Natural killer cell (primary cell): ENCODE measurements at regions not wholly inside any gene's neighbourhood (a gene's known extent, or its start where the extent isn't known, plus 50 kb on each side); places are given as distances from the start of the nearest gene placed in this dataset.

ENCODE experiments used
- ATAC-seq, 3 donors: fragments of 150-1000 bp in 2 of 3; fragments of 200-7000 bp in 1 of 3; cut with Tn5 transposase; 1 replicate in 1 of 3; 2 replicates in 2 of 3; pipeline ENCODE4 v1.10.0; 2021; ENCODE audit warnings: mild to moderate bottlenecking in 2 of 3, moderate library complexity in 2 of 3
- DNase-seq, 2 donors: peaks; one replicate each; pipeline versions ENCODE4 v3.0.0 to v3.0.0-alpha.2; 2013 to 2021; ENCODE audit warnings: mixed read lengths in 1 of 2
- H3K27ac ChIP-seq: one replicate; pipeline ENCODE4 v1.5.1; 2013; ENCODE audit warnings: mild to moderate bottlenecking, low read length
- H3K27me3 ChIP-seq: one replicate; pipeline ENCODE4 v1.6.1; 2013; ENCODE audit warnings: low read length; ENCODE audit not compliant: control insufficient read depth, insufficient read depth
- H3K36me3 ChIP-seq: one replicate; pipeline ENCODE4 v1.6.1; 2013; ENCODE audit warnings: low read length; ENCODE audit not compliant: control insufficient read depth, insufficient read depth
- H3K4me1 ChIP-seq: one replicate; pipeline ENCODE4 v1.6.1; 2013; ENCODE audit warnings: low read length; ENCODE audit not compliant: control insufficient read depth, insufficient read depth
- H3K4me3 ChIP-seq: one replicate; pipeline ENCODE4 v1.5.1; 2013; ENCODE audit warnings: low read length
- H3K9me3 ChIP-seq: one replicate; pipeline ENCODE4 v1.6.1; 2013; ENCODE audit warnings: low read length; ENCODE audit not compliant: control insufficient read depth, insufficient read depth
- H3K27ac Mint-ChIP-seq, 2 donors: one replicate each; pipeline ENCODE4 v1.8.0; 2022; ENCODE audit warnings: mild to moderate bottlenecking in 2 of 2, mixed read lengths in 2 of 2, moderate library complexity in 1 of 2
- H3K27me3 Mint-ChIP-seq, 2 donors: one replicate each; pipeline ENCODE4 v1.8.0; 2022; ENCODE audit warnings: low read depth in 2 of 2, mixed read lengths in 2 of 2
- H3K36me3 Mint-ChIP-seq: one replicate; pipeline ENCODE4 v1.8.0; 2022; ENCODE audit warnings: mixed read lengths
- H3K4me1 Mint-ChIP-seq, 2 donors: one replicate each; pipeline ENCODE4 v1.8.0; 2022; ENCODE audit warnings: mixed read lengths in 2 of 2
- H3K4me3 Mint-ChIP-seq: one replicate; pipeline ENCODE4 v1.8.0; 2022; ENCODE audit warnings: mild to moderate bottlenecking, moderate library complexity, mixed read lengths
- H3K9me3 Mint-ChIP-seq, 2 donors: one replicate each; pipeline ENCODE4 v1.8.0; 2022; ENCODE audit warnings: mixed read lengths in 2 of 2
- WGBS: methylation state at CpG from one replicate; pipeline ENCODE4 v1.1.7; 2013; ENCODE audit warnings: missing lambda C conversion rate; ENCODE audit not compliant: insufficient coverage; 5-methylcytosine and 5-hydroxymethylcytosine counted together
- intact Hi-C: fragments of 100-400 bp; cut with micrococcal nuclease; formaldehyde crosslinking; loops from one replicate; pipeline ENCODE4 v1.14.2; 2022
- TF ChIP-seq, protein P1 (sequence below): fragments of 200-600 bp; IDR thresholded peaks from one replicate; pipeline ENCODE4 v1.8.0; 2022; ENCODE audit warnings: antibody characterized with exemption

DNA sequence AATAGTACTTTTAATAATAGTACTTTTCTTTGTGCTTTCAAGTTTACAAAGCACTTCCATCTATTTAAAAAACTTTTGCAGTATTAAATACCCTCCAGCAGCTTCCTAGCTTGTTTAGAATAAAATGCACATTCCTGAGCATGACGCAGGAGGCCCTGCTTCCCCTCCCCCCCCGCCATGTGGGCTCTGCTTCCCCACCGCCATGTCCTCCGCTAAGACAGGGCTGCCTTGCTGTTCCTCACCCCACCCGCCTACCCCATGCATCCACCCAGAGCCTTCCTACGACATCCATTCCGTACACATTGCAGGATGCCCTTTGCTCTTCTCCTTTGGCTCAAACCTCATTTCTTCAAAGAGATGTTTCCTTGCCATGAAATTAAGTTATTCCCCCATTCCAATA lies 205.9 kb upstream of the MSX2 start:
- Histone ChIP-seq H3K27me3 (no peaks in the 10 kb centered on the region), H3K36me3 (no peaks in the 10 kb centered on the region), H3K4me1 (no peaks in the 10 kb centered on the region), H3K9me3 (no peaks in the 10 kb centered on the region), H3K27ac (no peak overlapping the region), H3K4me3 (no peak overlapping the region)
- H3K4me3 Mint-ChIP-seq: no peak overlapping the region
- H3K9me3 Mint-ChIP-seq: peaks cover 8 to 9% of the 10 kb centered on the region in 2 donors
- no peak for DNase-seq
- TF ChIP-seq, protein P1, sequence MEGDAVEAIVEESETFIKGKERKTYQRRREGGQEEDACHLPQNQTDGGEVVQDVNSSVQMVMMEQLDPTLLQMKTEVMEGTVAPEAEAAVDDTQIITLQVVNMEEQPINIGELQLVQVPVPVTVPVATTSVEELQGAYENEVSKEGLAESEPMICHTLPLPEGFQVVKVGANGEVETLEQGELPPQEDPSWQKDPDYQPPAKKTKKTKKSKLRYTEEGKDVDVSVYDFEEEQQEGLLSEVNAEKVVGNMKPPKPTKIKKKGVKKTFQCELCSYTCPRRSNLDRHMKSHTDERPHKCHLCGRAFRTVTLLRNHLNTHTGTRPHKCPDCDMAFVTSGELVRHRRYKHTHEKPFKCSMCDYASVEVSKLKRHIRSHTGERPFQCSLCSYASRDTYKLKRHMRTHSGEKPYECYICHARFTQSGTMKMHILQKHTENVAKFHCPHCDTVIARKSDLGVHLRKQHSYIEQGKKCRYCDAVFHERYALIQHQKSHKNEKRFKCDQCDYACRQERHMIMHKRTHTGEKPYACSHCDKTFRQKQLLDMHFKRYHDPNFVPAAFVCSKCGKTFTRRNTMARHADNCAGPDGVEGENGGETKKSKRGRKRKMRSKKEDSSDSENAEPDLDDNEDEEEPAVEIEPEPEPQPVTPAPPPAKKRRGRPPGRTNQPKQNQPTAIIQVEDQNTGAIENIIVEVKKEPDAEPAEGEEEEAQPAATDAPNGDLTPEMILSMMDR: no peak
- intact Hi-C loops: no loop called here
- peaks cover 0 to 6% of the 10 kb centered on the region in 2 donors for H3K27me3 Mint-ChIP-seq
- 92% methylated on average over 7 of the region's 7 CpGs for WGBS
- H3K4me1 Mint-ChIP-seq: no peaks in the 10 kb centered on the region
- ATAC-seq: no peak
- no peaks in the 10 kb centered on the region for H3K36me3 Mint-ChIP-seq
- H3K27ac Mint-ChIP-seq: no peak overlapping the region

DNA sequence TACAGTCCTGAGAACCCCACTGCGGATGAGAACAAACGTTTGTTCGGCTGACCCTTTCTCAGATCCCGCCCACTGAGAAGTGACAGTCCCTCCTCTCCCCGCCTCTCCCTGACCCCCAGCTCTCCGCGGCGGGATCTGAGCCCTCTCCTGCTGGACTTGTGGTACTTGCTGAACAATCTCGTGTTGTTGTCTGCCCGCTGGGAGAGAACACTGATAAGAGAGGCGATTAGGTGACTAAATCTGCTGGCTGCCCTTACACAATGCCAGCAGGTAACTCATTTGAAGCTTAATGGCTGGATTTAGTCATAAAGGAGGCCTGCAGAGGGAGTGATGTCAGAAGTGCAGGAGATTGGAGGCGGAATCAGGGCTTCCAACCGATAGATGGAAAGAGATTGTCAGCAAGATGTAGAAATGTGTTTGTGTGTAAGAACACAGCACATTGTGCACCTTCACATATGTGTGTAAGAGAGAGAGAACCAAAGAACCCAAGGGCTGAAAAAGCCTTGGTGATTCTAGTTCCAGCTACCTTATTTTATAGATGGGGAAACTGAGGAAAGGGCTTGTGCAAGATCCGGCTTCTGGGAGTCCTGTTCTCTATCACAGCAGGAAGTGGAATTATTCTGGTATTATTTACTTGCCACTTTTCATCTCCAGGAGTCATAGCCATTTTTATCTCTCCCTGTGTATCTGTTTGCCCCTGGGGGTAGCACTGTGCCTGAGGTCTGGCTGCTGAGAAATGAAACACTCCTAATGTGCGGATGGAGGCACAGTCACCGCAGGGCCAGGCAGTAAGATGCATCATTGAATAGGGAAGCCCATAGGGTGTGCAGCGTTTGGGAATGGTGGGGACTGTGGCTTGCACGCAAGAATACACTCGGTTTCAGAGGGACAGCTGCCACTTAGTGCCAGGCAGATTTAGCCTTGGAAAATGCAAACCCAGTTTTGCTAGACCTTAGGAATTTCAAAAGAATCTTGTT lies 203.7 kb upstream of the MSX2 start:
- H3K9me3 ChIP-seq: no peaks in the 10 kb centered on the region
- H3K4me1 ChIP-seq: no peaks in the 10 kb centered on the region
- peaks cover 8 to 9% of the 10 kb centered on the region in 2 donors for H3K9me3 Mint-ChIP-seq
- H3K27me3 ChIP-seq: no peaks in the 10 kb centered on the region
- no peak overlapping the region for H3K4me3 ChIP-seq
- H3K4me1 Mint-ChIP-seq: no peaks in the 10 kb centered on the region
- no peak overlapping the region for H3K27ac ChIP-seq
- TF ChIP-seq, protein P1: no peak
- intact Hi-C loops: no loop called here
- ATAC-seq (no peak), DNase-seq (no peak)
- no peaks in the 10 kb centered on the region for H3K36me3 Mint-ChIP-seq
- H3K36me3 ChIP-seq: no peaks in the 10 kb centered on the region
- H3K27ac Mint-ChIP-seq: no peak overlapping the region
- WGBS: 82% methylated on average over 19 of the region's 19 CpGs
- peaks cover 0 to 6% of the 10 kb centered on the region in 2 donors for H3K27me3 Mint-ChIP-seq
- no peak overlapping the region for H3K4me3 Mint-ChIP-seq

DNA sequence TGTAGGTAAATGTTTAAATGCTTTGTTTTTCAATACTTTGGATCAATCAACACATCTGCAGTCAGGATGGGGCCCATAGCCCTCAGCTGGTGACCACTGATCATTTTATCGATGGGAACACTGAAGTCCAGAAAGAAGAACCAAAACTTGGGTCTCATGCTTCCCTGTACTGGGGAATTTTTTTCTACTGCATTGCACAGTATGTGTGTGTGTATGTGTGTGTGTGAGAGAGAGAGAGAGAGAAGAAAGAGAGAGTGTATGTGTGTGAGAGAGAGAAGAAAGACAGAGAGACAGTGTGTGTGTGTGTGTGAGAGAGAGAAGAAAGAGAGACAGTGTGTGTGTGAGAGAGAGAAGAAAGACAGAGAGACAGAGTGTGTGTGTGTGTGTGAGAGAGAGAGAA lies 202.9 kb upstream of the MSX2 start:
- TF ChIP-seq, protein P1: no peak
- no peaks in the 10 kb centered on the region for H3K27me3 ChIP-seq
- Mint-ChIP-seq H3K9me3 (peaks cover 8 to 9% of the 10 kb centered on the region in 2 donors), H3K4me1 (no peaks in the 10 kb centered on the region), H3K4me3 (no peak overlapping the region), H3K36me3 (no peaks in the 10 kb centered on the region), H3K27ac (no peak overlapping the region), H3K27me3 (peaks cover 0 to 6% of the 10 kb centered on the region in 2 donors)
- H3K9me3 ChIP-seq: no peaks in the 10 kb centered on the region
- ATAC-seq (no peak), DNase-seq (no peak)
- H3K4me1 ChIP-seq: no peaks in the 10 kb centered on the region
- H3K36me3 ChIP-seq: no peaks in the 10 kb centered on the region
- no peak overlapping the region for H3K27ac ChIP-seq
- intact Hi-C loops: no loop called here
- WGBS: 77% methylated on average over 1 of the region's 1 CpG
- H3K4me3 ChIP-seq: no peak overlapping the region
